H1 (cell line): ENCODE measurements at regions not wholly inside any gene's neighbourhood (a gene's known extent, or its start where the extent isn't known, plus 50 kb on each side); places are given as distances from the start of the nearest gene placed in this dataset.

Experiments used
- BACH1 ChIP-seq: IDR thresholded peaks from 2 replicates; pipeline ENCODE4 v1.6.1; 2012; ENCODE audit warnings: low read length, improper control_type of control experiment
- CHD2 ChIP-seq: IDR thresholded peaks from 2 replicates; pipeline ENCODE4 v1.6.1; 2012; ENCODE audit warnings: low read length, improper control_type of control experiment
- E2F6 ChIP-seq: IDR thresholded peaks from 2 replicates; pipeline ENCODE4 v1.6.1; 2012; ENCODE audit warnings: inconsistent platforms
- KDM1A ChIP-seq: fragments of 200-600, 300-600 bp; sonication (generic); IDR thresholded peaks from 2 replicates; pipeline ENCODE4 v1.7.1; 2016; ENCODE audit warnings: mild to moderate bottlenecking, low read length, borderline replicate concordance
- PHF8 ChIP-seq: fragments of 200-600 bp; sonication (generic); conservative IDR thresholded peaks from 2 replicates; pipeline ENCODE4 v1.7.1; 2012; ENCODE audit warnings: low read depth, mild to moderate bottlenecking, inconsistent platforms, low read length, moderate library complexity
- RAD21 ChIP-seq, 2 experiments: IDR thresholded peaks in 1 of 2; conservative IDR thresholded peaks in 1 of 2; 2 replicates each; pipeline ENCODE4 v1.6.1; 2011; ENCODE audit warnings: low read depth in 2 of 2, low read length in 2 of 2, improper control_type of control experiment in 1 of 2, inconsistent platforms in 1 of 2, mild to moderate bottlenecking in 1 of 2, moderate library complexity in 1 of 2
- TEAD4 ChIP-seq: IDR thresholded peaks from 2 replicates; pipeline ENCODE4 v1.6.1; 2012; ENCODE audit warnings: low read depth, low read length, inconsistent platforms, mixed read lengths
- USF2 ChIP-seq: IDR thresholded peaks from 2 replicates; pipeline ENCODE4 v1.6.1; 2011; ENCODE audit warnings: low read length, improper control_type of control experiment
- TF ChIP-seq, protein P1 (sequence below): fragments of 300-600 bp; sonication (generic); IDR thresholded peaks from 2 replicates; pipeline ENCODE4 v1.7.1; 2012; ENCODE audit warnings: low read length, moderate library complexity, mild to moderate bottlenecking, inconsistent platforms; ENCODE audit not compliant: insufficient replicate concordance

DNA sequence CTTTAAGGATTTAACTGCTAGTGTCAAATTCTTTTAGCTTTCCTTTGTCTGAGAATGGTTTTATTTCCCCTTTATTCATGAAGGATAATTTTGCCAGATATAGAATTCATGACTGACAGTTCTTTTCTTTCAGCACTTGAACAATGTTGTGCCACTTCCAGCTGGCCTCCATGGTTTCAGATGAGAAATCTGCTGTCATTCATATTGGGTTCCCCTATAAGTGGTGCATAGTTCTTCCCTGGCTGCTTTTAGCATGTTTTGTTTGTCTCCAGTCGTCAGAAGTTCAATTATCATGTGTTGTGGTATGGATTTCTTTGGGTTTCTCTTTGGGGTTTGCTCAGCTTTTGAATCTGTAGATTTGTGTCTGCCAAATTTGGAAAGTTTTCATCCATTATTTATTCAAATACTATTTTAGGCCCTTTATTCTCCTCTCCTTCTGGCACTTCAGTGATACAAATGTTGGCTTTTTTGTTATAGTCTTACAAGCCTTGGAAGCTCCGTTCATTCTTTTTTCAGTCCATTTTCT lies 76.3 kb upstream of the TGM3 start (continued):
- TF ChIP-seq, protein P1, sequence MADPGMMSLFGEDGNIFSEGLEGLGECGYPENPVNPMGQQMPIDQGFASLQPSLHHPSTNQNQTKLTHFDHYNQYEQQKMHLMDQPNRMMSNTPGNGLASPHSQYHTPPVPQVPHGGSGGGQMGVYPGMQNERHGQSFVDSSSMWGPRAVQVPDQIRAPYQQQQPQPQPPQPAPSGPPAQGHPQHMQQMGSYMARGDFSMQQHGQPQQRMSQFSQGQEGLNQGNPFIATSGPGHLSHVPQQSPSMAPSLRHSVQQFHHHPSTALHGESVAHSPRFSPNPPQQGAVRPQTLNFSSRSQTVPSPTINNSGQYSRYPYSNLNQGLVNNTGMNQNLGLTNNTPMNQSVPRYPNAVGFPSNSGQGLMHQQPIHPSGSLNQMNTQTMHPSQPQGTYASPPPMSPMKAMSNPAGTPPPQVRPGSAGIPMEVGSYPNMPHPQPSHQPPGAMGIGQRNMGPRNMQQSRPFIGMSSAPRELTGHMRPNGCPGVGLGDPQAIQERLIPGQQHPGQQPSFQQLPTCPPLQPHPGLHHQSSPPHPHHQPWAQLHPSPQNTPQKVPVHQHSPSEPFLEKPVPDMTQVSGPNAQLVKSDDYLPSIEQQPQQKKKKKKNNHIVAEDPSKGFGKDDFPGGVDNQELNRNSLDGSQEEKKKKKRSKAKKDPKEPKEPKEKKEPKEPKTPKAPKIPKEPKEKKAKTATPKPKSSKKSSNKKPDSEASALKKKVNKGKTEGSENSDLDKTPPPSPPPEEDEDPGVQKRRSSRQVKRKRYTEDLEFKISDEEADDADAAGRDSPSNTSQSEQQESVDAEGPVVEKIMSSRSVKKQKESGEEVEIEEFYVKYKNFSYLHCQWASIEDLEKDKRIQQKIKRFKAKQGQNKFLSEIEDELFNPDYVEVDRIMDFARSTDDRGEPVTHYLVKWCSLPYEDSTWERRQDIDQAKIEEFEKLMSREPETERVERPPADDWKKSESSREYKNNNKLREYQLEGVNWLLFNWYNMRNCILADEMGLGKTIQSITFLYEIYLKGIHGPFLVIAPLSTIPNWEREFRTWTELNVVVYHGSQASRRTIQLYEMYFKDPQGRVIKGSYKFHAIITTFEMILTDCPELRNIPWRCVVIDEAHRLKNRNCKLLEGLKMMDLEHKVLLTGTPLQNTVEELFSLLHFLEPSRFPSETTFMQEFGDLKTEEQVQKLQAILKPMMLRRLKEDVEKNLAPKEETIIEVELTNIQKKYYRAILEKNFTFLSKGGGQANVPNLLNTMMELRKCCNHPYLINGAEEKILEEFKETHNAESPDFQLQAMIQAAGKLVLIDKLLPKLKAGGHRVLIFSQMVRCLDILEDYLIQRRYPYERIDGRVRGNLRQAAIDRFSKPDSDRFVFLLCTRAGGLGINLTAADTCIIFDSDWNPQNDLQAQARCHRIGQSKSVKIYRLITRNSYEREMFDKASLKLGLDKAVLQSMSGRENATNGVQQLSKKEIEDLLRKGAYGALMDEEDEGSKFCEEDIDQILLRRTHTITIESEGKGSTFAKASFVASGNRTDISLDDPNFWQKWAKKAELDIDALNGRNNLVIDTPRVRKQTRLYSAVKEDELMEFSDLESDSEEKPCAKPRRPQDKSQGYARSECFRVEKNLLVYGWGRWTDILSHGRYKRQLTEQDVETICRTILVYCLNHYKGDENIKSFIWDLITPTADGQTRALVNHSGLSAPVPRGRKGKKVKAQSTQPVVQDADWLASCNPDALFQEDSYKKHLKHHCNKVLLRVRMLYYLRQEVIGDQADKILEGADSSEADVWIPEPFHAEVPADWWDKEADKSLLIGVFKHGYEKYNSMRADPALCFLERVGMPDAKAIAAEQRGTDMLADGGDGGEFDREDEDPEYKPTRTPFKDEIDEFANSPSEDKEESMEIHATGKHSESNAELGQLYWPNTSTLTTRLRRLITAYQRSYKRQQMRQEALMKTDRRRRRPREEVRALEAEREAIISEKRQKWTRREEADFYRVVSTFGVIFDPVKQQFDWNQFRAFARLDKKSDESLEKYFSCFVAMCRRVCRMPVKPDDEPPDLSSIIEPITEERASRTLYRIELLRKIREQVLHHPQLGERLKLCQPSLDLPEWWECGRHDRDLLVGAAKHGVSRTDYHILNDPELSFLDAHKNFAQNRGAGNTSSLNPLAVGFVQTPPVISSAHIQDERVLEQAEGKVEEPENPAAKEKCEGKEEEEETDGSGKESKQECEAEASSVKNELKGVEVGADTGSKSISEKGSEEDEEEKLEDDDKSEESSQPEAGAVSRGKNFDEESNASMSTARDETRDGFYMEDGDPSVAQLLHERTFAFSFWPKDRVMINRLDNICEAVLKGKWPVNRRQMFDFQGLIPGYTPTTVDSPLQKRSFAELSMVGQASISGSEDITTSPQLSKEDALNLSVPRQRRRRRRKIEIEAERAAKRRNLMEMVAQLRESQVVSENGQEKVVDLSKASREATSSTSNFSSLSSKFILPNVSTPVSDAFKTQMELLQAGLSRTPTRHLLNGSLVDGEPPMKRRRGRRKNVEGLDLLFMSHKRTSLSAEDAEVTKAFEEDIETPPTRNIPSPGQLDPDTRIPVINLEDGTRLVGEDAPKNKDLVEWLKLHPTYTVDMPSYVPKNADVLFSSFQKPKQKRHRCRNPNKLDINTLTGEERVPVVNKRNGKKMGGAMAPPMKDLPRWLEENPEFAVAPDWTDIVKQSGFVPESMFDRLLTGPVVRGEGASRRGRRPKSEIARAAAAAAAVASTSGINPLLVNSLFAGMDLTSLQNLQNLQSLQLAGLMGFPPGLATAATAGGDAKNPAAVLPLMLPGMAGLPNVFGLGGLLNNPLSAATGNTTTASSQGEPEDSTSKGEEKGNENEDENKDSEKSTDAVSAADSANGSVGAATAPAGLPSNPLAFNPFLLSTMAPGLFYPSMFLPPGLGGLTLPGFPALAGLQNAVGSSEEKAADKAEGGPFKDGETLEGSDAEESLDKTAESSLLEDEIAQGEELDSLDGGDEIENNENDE = no peak
- TF ChIP-seq USF2 (no peak), PHF8 (no peak), CHD2 (no peak), E2F6 (no peak), TEAD4 (no peak), BACH1 (no peak), KDM1A (no peak), RAD21 (IDR thresholded peaks at IDR 0.05 in 1 of 2, conservative IDR thresholded peaks at IDR 0.05 in 1 of 2; ENCODE audit: low read depth in 2 of 2, low read length in 2 of 2) (no peak)
